Loucy (cell line): ENCODE measurements at regions not wholly inside any gene's neighbourhood (a gene's known extent, or its start where the extent isn't known, plus 50 kb on each side); places are given as distances from the start of the nearest gene placed in this dataset.

Experiments
- H2AFZ ChIP-seq: fragments of 200-600 bp; sonication (generic); 2 replicates; pipeline ENCODE4 v1.6.0; 2016; ENCODE audit warnings: antibody characterized with exemption, mild to moderate bottlenecking, low read length, moderate library complexity
- H3F3A ChIP-seq: fragments of 200-600 bp; 2 replicates; pipeline ENCODE4 v1.6.0; 2016; ENCODE audit warnings: antibody characterized with exemption, low read depth, mild to moderate bottlenecking
- H3K27me3 ChIP-seq: fragments of 200-600 bp; sonication (generic); 2 replicates; pipeline ENCODE4 v1.6.1; 2014; ENCODE audit warnings: low read length, mild to moderate bottlenecking; ENCODE audit not compliant: insufficient read depth, poor library complexity, severe bottlenecking
- H3K36me3 ChIP-seq: fragments of 200-600 bp; sonication (generic); 2 replicates; pipeline ENCODE4 v1.6.1; 2016; ENCODE audit warnings: low read length; ENCODE audit not compliant: insufficient read depth
- H3K4me1 ChIP-seq: fragments of 200-600 bp; sonication (generic); 2 replicates; pipeline ENCODE4 v1.5.1; 2014; ENCODE audit warnings: low read length, mild to moderate bottlenecking; ENCODE audit not compliant: insufficient read depth, poor library complexity, severe bottlenecking
- H3K4me2 ChIP-seq: fragments of 200-600 bp; sonication (generic); 2 replicates; pipeline ENCODE4 v1.6.0; 2014; ENCODE audit warnings: antibody characterized with exemption, low read length, low read depth, mild to moderate bottlenecking; ENCODE audit not compliant: poor library complexity, severe bottlenecking
- H3K4me3 ChIP-seq: fragments of 200-600 bp; sonication (generic); 2 replicates; pipeline ENCODE4 v1.5.1; 2014; ENCODE audit warnings: low read length, mild to moderate bottlenecking, mixed read lengths; ENCODE audit not compliant: poor library complexity, severe bottlenecking
- H3K79me2 ChIP-seq: fragments of 200-600 bp; sonication (generic); 2 replicates; pipeline ENCODE4 v1.6.1; 2014; ENCODE audit warnings: low read length; ENCODE audit not compliant: insufficient read depth
- H3K9ac ChIP-seq: fragments of 200-600 bp; sonication (generic); 2 replicates; pipeline ENCODE4 v1.6.0; 2014; ENCODE audit warnings: mild to moderate bottlenecking, low read depth, low read length, moderate library complexity; ENCODE audit not compliant: poor library complexity, severe bottlenecking
- H3K9me2 ChIP-seq: fragments of 200-600 bp; sonication (generic); replicated peaks from 2 replicates; pipeline ENCODE4 v1.6.1; 2016; ENCODE audit warnings: low read depth, low read length, mixed read lengths
- H3K9me3 ChIP-seq: fragments of 200-600 bp; sonication (generic); 2 replicates; pipeline ENCODE4 v1.6.1; 2014; ENCODE audit warnings: mild to moderate bottlenecking, antibody characterized with exemption, low read length, low read depth; ENCODE audit not compliant: insufficient read depth
- H4K20me1 ChIP-seq: fragments of 200-600 bp; sonication (generic); 2 replicates; pipeline ENCODE4 v1.6.0; 2014; ENCODE audit warnings: antibody characterized with exemption, low read length, mild to moderate bottlenecking; ENCODE audit not compliant: insufficient read depth, poor library complexity, severe bottlenecking
- EZH2phosphoT487 ChIP-seq: fragments of 200-600 bp; IDR thresholded peaks from 2 replicates; pipeline ENCODE4 v1.6.1; 2018; ENCODE audit warnings: antibody characterized with exemption, mild to moderate bottlenecking, moderate library complexity, borderline replicate concordance
- TF ChIP-seq, protein P1 (sequence below): fragments of 200-600 bp; sonication (generic); conservative IDR thresholded peaks from 2 replicates; pipeline ENCODE4 v1.5.1; 2014; ENCODE audit warnings: mild to moderate bottlenecking, antibody characterized with exemption, low read length

- Histone ChIP-seq H3K4me1 (no peaks in the 10 kb centered on the region), H3K36me3 (no peaks in the 10 kb centered on the region), H3K9ac (no peak overlapping the region), H2AFZ (no peak overlapping the region), H3K9me2 (no peaks in the 10 kb centered on the region), H4K20me1 (no peaks in the 10 kb centered on the region), H3F3A (0 out of 2 replicates have a peak, but pooled peaks cover 3% of the 10 kb centered on the region), H3K79me2 (no peaks in the 10 kb centered on the region), H3K9me3 (no peaks in the 10 kb centered on the region), H3K27me3 (peaks cover 6% of the 10 kb centered on the region), H3K4me3 (no peak overlapping the region), H3K4me2 (no peak overlapping the region)
- TF ChIP-seq EZH2phosphoT487: no peak
- TF ChIP-seq, protein P1, sequence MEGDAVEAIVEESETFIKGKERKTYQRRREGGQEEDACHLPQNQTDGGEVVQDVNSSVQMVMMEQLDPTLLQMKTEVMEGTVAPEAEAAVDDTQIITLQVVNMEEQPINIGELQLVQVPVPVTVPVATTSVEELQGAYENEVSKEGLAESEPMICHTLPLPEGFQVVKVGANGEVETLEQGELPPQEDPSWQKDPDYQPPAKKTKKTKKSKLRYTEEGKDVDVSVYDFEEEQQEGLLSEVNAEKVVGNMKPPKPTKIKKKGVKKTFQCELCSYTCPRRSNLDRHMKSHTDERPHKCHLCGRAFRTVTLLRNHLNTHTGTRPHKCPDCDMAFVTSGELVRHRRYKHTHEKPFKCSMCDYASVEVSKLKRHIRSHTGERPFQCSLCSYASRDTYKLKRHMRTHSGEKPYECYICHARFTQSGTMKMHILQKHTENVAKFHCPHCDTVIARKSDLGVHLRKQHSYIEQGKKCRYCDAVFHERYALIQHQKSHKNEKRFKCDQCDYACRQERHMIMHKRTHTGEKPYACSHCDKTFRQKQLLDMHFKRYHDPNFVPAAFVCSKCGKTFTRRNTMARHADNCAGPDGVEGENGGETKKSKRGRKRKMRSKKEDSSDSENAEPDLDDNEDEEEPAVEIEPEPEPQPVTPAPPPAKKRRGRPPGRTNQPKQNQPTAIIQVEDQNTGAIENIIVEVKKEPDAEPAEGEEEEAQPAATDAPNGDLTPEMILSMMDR: no peak
Observed at GRCh38 chr1:168949672-168950071, 156.8 kb upstream of the ATP1B1 start.

GRCh38 chr1:168957818-168958217 lies 148.7 kb upstream of the ATP1B1 start:
- no peaks in the 10 kb centered on the region for H3F3A ChIP-seq

GRCh38 chr1:168958562-168959289 lies 147.8 kb upstream of the ATP1B1 start:
- Histone ChIP-seq H3K4me1 (no peaks in the 10 kb centered on the region), H3F3A (no peaks in the 10 kb centered on the region), H3K9me3 (no peaks in the 10 kb centered on the region), H3K4me3 (no peak overlapping the region), H3K79me2 (no peaks in the 10 kb centered on the region), H3K27me3 (no peaks in the 10 kb centered on the region), H2AFZ (no peak overlapping the region), H4K20me1 (no peaks in the 10 kb centered on the region), H3K4me2 (no peak overlapping the region), H3K9me2 (no peaks in the 10 kb centered on the region), H3K36me3 (no peaks in the 10 kb centered on the region), H3K9ac (no peak overlapping the region)
- TF ChIP-seq, protein P1: no peak
- TF ChIP-seq EZH2phosphoT487: no peak

More at GRCh38 chr1:168957818-168958217, 148.7 kb upstream of the ATP1B1 start:
- no peaks in the 10 kb centered on the region for H3K27me3 ChIP-seq
- H3K4me2 ChIP-seq: no peak overlapping the region
- H3K9me3 ChIP-seq: no peaks in the 10 kb centered on the region
- H3K4me3 ChIP-seq: no peak overlapping the region
- TF ChIP-seq EZH2phosphoT487: no peak
- TF ChIP-seq, protein P1: no peak
- no peak overlapping the region for H2AFZ ChIP-seq
- H3K4me1 ChIP-seq: no peaks in the 10 kb centered on the region
- no peaks in the 10 kb centered on the region for H3K36me3 ChIP-seq
- H3K9me2 ChIP-seq: no peaks in the 10 kb centered on the region
- H3K9ac ChIP-seq: no peak overlapping the region
- H4K20me1 ChIP-seq: no peaks in the 10 kb centered on the region
- H3K79me2 ChIP-seq: no peaks in the 10 kb centered on the region
